Stomach smooth muscle (tissue), 2 donors: ENCODE measurements at regions not wholly inside any gene's neighbourhood (a gene's known extent, or its start where the extent isn't known, plus 50 kb on each side); places are given as distances from the start of the nearest gene placed in this dataset.

Experiments
- H3K27ac ChIP-seq: one replicate; pipeline ENCODE4 v1.7.0; 2013; ENCODE audit warnings: mild to moderate bottlenecking, low read length, inconsistent platforms
- H3K27me3 ChIP-seq, 2 donors: one replicate each; pipeline ENCODE4 v1.7.0; 2013; ENCODE audit warnings: low read length in 2 of 2; ENCODE audit not compliant: insufficient read depth in 2 of 2, control insufficient read depth in 1 of 2
- H3K36me3 ChIP-seq, 2 donors: one replicate each; pipeline ENCODE4 v1.7.0; 2013; ENCODE audit warnings: low read length in 2 of 2; ENCODE audit not compliant: control insufficient read depth in 2 of 2, insufficient read depth in 2 of 2
- H3K4me1 ChIP-seq: one replicate; pipeline ENCODE4 v1.7.0; 2013; ENCODE audit warnings: low read length; ENCODE audit not compliant: control insufficient read depth, insufficient read depth
- H3K4me3 ChIP-seq, 2 donors: one replicate each; pipeline ENCODE4 v1.7.0; 2013; ENCODE audit warnings: low read length in 2 of 2
- H3K9ac ChIP-seq, 2 donors: one replicate each; pipeline ENCODE4 v1.7.0; 2013; ENCODE audit warnings: low read length in 2 of 2, mild to moderate bottlenecking in 1 of 2
- H3K9me3 ChIP-seq, 2 donors: one replicate each; pipeline ENCODE4 v1.7.0; 2013; ENCODE audit warnings: low read length in 2 of 2; ENCODE audit not compliant: control insufficient read depth in 2 of 2
- donor health status: healthy.
- donor health status: Pancreatic carcinoma.

DNA sequence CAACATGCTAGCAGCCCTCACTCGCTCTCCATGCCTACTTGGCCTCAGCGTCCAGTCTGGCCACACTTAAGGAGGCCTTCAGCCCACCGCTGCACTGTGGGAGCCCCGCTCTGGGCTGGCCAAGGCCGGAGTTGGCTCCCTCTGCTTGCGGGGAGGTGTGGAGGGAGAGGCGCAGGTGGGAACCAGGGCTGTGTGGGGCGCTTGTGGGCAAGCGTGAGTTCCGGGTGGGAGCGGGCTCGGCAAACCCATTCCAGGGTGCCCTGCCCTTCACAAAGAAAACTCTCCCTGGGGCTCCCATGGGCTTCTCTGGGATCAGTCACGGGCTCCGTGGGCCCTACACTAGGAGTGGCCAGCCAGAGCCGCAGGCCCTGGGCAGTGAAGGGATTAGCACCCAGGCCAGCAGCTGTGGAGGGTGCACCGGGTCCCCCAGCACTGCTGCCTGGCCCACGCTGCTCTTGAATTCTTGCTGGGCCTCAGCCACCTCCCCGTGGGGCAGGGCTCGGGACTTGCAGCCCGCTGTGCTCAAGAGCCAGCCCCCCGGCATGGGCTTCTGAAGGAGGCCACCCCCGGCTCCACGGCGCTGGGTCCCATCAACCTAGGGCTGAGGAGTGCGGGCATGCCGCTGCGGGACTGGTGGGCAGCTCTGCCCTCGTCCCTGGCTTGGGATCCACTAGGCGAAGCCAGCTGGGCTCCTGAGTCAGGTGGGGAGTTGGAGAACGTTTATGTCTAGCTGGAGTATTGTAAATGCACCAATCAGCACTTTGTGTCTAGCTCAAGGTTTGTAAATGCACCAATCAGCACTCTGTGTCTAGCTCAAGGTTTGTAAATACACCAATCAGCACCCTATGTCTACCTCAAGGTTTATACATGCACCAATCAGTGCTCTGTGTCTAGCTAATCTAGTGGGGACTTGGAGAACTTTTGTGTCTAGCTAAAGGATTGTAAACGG is 273.6 kb upstream of the SULF2 start:
- no peaks in the 10 kb centered on the region for H3K9me3 ChIP-seq
- no peaks in the 10 kb centered on the region for H3K27me3 ChIP-seq
- no peak overlapping the region for H3K27ac ChIP-seq
- no peaks in the 10 kb centered on the region for H3K4me1 ChIP-seq
- no peaks in the 10 kb centered on the region for H3K36me3 ChIP-seq
- no peak overlapping the region for H3K9ac ChIP-seq
- no peak overlapping the region for H3K4me3 ChIP-seq

DNA sequence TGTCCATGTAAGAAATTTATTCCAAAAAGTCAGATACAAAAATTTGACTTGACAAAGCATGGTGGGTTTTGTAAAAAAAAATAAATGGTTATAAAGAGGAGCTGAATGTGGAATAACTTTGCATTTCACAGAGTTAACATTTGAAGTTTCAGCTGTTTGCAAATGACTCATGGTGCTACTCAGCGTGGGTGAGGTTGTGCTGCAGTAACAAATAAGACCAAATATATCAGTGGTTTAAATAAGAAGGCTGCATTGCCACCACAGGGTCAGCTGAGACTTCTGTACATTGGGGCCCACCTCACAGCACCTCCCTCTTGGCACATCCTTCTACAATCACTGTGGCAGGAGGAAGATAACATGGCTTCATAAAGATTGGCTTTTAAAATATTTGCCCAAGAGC is 272.5 kb upstream of the SULF2 start:
- Histone ChIP-seq H3K36me3 (no peaks in the 10 kb centered on the region), H3K4me1 (no peaks in the 10 kb centered on the region), H3K9ac (no peak overlapping the region), H3K27me3 (no peaks in the 10 kb centered on the region), H3K9me3 (no peaks in the 10 kb centered on the region), H3K27ac (no peak overlapping the region), H3K4me3 (no peak overlapping the region)

GRCh38 chr20:48057251-48057650 is 272.0 kb upstream of the SULF2 start:
- Histone ChIP-seq H3K9ac (no peak overlapping the region), H3K27ac (no peak overlapping the region), H3K4me1 (no peaks in the 10 kb centered on the region), H3K36me3 (no peaks in the 10 kb centered on the region), H3K4me3 (no peak overlapping the region), H3K9me3 (no peaks in the 10 kb centered on the region), H3K27me3 (no peaks in the 10 kb centered on the region)

DNA sequence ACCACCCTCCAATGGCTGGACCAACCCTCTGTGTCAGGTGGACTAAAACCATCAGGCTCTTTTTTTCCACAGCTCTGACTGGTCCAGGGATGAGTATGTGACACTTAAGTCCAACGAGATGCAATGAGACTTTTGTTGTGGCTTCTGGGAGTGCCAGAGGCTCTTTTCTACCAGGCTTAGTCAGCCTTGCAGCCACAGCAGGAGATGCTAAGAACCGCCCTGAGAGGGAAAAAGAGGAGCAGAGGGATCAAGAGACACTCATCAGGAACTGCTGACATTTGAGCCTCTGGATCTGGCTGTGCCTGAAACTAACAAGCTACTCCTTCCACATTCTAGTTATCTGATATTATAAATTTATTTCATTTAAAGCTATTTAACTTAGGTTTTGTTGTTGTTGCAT is 270.9 kb upstream of the SULF2 start:
- H3K27me3 ChIP-seq: no peaks in the 10 kb centered on the region
- H3K9ac ChIP-seq: no peak overlapping the region
- H3K27ac ChIP-seq: no peak overlapping the region

GRCh38 chr20:48054051-48054450 is 268.8 kb upstream of the SULF2 start:
- no peaks in the 10 kb centered on the region for H3K27me3 ChIP-seq
- H3K27ac ChIP-seq: no peak overlapping the region
- no peaks in the 10 kb centered on the region for H3K4me1 ChIP-seq
- H3K36me3 ChIP-seq: no peaks in the 10 kb centered on the region
- no peak overlapping the region for H3K4me3 ChIP-seq
- no peaks in the 10 kb centered on the region for H3K9me3 ChIP-seq
- no peak overlapping the region for H3K9ac ChIP-seq

More for the DNA sequence above, 270.9 kb upstream of the SULF2 start:
- Histone ChIP-seq H3K4me1 (no peaks in the 10 kb centered on the region), H3K36me3 (no peaks in the 10 kb centered on the region), H3K4me3 (no peak overlapping the region), H3K9me3 (no peaks in the 10 kb centered on the region)

- H3K9me3 ChIP-seq: no peaks in the 10 kb centered on the region
- no peaks in the 10 kb centered on the region for H3K27me3 ChIP-seq
- H3K4me3 ChIP-seq: no peak overlapping the region
- H3K36me3 ChIP-seq: no peaks in the 10 kb centered on the region
- H3K27ac ChIP-seq: no peak overlapping the region
- no peaks in the 10 kb centered on the region for H3K4me1 ChIP-seq
- H3K9ac ChIP-seq: no peak overlapping the region
Measured at GRCh38 chr20:48052475-48052835, 267.2 kb upstream of the SULF2 start.

DNA sequence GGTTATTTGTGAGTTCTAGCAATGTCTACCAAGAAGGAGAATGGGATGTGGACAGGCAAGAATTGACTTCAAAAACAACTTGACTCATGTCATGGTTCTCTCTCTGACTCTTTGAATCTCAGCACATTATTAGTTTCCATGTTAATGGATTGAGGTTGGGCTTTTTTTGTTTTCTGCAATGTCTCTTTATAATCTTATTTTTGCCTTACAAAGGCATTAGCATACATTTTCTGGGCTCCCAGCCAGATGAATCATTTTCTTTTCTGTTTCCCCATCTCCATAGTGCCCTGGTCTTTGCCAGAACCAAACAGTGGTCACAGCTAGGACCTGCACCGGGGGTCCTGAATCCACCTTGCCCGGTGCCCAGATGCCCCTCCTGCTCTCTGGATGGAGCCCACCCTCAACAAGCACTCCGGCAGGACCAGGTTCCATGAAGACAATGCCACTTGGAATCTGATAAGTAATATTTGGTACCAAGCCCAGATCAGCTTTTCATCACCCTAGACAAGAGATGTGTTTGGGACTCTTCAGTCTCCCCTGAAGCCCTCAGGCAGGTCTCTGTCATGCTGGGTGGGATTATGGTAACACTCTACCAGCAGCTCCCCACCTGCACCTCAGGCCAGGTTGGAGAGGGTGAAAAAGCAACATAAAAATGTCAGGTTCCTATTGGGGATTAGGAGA is 266.7 kb upstream of the SULF2 start:
- H3K36me3 ChIP-seq: no peaks in the 10 kb centered on the region
- H3K4me1 ChIP-seq: no peaks in the 10 kb centered on the region
- H3K27ac ChIP-seq: no peak overlapping the region
- no peaks in the 10 kb centered on the region for H3K9me3 ChIP-seq
- H3K27me3 ChIP-seq: no peaks in the 10 kb centered on the region
- H3K9ac ChIP-seq: no peak overlapping the region
- no peak overlapping the region for H3K4me3 ChIP-seq

DNA sequence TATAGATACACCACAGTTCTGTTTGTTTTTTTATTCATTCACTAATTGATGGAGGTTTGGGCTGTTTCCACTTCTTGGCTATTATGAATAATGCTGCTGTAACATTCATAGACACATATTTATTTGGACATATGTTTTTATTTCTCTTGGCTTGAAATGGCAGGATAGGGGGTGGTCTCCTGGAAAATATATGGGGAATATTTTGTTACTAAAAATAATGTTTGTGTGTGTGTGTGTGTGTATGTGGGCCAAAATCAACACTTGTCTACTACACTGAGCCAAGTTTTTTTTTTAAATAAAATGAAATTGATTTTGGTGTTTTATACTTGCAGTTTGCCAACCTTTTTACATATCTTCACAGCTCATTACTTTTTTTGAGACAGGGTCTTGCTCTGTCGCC is 264.4 kb upstream of the SULF2 start:
- H3K4me3 ChIP-seq: no peak overlapping the region
- H3K9me3 ChIP-seq: no peaks in the 10 kb centered on the region
- no peaks in the 10 kb centered on the region for H3K4me1 ChIP-seq
- no peaks in the 10 kb centered on the region for H3K27me3 ChIP-seq
- no peaks in the 10 kb centered on the region for H3K36me3 ChIP-seq
- no peak overlapping the region for H3K27ac ChIP-seq
- no peak overlapping the region for H3K9ac ChIP-seq

- Histone ChIP-seq H3K27ac (no peak overlapping the region), H3K4me1 (no peaks in the 10 kb centered on the region), H3K9ac (no peak overlapping the region), H3K9me3 (no peaks in the 10 kb centered on the region), H3K36me3 (no peaks in the 10 kb centered on the region), H3K27me3 (no peaks in the 10 kb centered on the region), H3K4me3 (no peak overlapping the region)
Measured at GRCh38 chr20:48049171-48049570, 263.9 kb upstream of the SULF2 start.

DNA sequence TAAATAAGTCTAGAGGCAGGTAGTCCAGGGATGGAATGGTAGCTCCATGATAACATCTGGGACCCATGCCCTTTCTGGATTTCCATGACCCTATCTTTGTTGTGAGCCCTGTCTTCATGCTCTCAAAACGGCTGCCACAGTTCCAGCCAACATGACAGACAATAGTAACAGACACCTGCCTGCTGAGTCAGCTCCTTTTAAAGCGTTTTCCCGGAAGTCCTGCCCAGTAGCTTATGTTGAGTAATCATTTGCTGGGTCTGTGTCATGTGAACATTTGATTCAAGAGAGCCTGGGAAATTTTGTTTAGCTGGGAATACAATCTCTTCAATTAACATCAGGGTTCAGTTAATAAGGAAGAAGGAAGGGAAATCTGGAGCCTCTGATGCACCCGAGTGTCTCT is 262.2 kb upstream of the SULF2 start:
- Histone ChIP-seq H3K4me3 (no peak overlapping the region), H3K4me1 (no peaks in the 10 kb centered on the region), H3K27me3 (no peaks in the 10 kb centered on the region), H3K9me3 (no peaks in the 10 kb centered on the region), H3K36me3 (no peaks in the 10 kb centered on the region), H3K9ac (no peak overlapping the region), H3K27ac (no peak overlapping the region)

DNA sequence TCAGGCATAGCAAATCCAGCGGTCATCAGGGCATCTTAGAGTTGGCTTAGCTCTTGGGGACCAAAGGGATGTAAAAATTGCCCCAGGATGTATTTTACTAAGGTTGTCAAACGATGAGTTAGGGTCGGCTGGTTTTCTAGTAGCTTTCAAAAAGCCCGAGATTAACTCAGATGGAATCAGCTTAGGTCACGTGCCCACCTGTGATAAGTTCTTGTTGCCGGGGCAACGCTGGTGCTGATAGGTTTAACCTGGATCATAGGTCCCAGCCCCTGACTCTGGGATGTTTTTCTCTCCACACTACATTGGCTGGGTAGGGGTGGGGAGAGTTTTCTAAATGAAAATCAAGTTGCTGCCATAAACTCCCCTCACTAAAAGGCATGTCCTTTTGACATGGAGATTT is 257.3 kb upstream of the SULF2 start:
- no peaks in the 10 kb centered on the region for H3K36me3 ChIP-seq
- H3K27ac ChIP-seq: no peak overlapping the region
- H3K9me3 ChIP-seq: no peaks in the 10 kb centered on the region
- no peaks in the 10 kb centered on the region for H3K27me3 ChIP-seq
- H3K9ac ChIP-seq: no peak overlapping the region
- H3K4me3 ChIP-seq: no peak overlapping the region
- H3K4me1 ChIP-seq: no peaks in the 10 kb centered on the region
